SK-N-SH (cell line): ENCODE measurements at regions not wholly inside any gene's neighbourhood (a gene's known extent, or its start where the extent isn't known, plus 50 kb on each side); places are given as distances from the start of the nearest gene placed in this dataset.

ENCODE experiments used
- CTCF ChIA-PET: fragments of 300-600, 350-600 bp; formaldehyde crosslinking; extraction: SDS; loops from one replicate; lab custom pipeline; 2021; lab: Yijun Ruan, JAX
- POLR2A ChIA-PET: fragments of 350-600 bp; sonication (Branson Sonifier 250); formaldehyde crosslinking; extraction: SDS; loops from one replicate; lab custom pipeline; 2020; ENCODE audit warnings: antibody characterized with exemption, inconsistent platforms; lab: Yijun Ruan, JAX
- DNase-seq: peaks from one replicate; pipeline ENCODE4 v3.0.0; 2012
- H2AFZ ChIP-seq: fragments of 200-600 bp; sonication (generic); 2 replicates; pipeline ENCODE4 v1.8.1; 2016; ENCODE audit warnings: antibody characterized with exemption, mild to moderate bottlenecking, low read depth
- H3F3A ChIP-seq: fragments of 200-600 bp; sonication (generic); replicated peaks from 2 replicates; pipeline ENCODE3; 2016; ENCODE audit warnings: antibody characterized with exemption, mild to moderate bottlenecking; ENCODE audit not compliant: insufficient read depth
- H3K27ac ChIP-seq, 2 experiments: fragments of 200-500 bp in 1 of 2; fragments of 200-600 bp in 1 of 2; sonication (Bioruptor generic) in 1 of 2; sonication (generic), shearing (Covaris generic) in 1 of 2; 2 replicates each; pipeline versions ENCODE4 v1.5.1 to v1.6.1; 2014 to 2016; ENCODE audit warnings: low read depth in 2 of 2, inconsistent platforms in 1 of 2, low read length in 1 of 2, mild to moderate bottlenecking in 1 of 2, mixed read lengths in 1 of 2
- H3K27me3 ChIP-seq: fragments of 200-600 bp; sonication (generic), shearing (Covaris generic); 2 replicates; pipeline ENCODE4 v1.6.1; 2016; ENCODE audit warnings: mixed run types; ENCODE audit not compliant: insufficient read depth
- H3K36me3 ChIP-seq, 2 experiments: fragments of 200-500 bp in 1 of 2; fragments of 200-600 bp in 1 of 2; sonication (Bioruptor generic) in 1 of 2; sonication (generic) in 1 of 2; replicated peaks in 1 of 2; 2 replicates each; pipeline versions ENCODE3 to v1.5.1; 2014 to 2016; ENCODE audit warnings: low read length in 1 of 2, mild to moderate bottlenecking in 1 of 2; ENCODE audit not compliant: insufficient read depth in 2 of 2, control insufficient read depth in 1 of 2
- H3K4me1 ChIP-seq, 2 experiments: fragments of 200-500 bp in 1 of 2; fragments of 200-600 bp in 1 of 2; sonication (Bioruptor generic) in 1 of 2; sonication (generic), shearing (Covaris generic) in 1 of 2; 2 replicates each; pipeline versions ENCODE4 v1.5.1 to v1.6.1; 2014 to 2016; ENCODE audit warnings: low read depth in 1 of 2, low read length in 1 of 2, mixed run types in 1 of 2; ENCODE audit not compliant: insufficient read depth in 2 of 2, control insufficient read depth in 1 of 2
- H3K4me2 ChIP-seq: fragments of 200-600 bp; sonication (generic), shearing (Covaris generic); 2 replicates; pipeline ENCODE4 v1.6.1; 2017; ENCODE audit warnings: mixed run types
- H3K4me3 ChIP-seq, 2 experiments: fragments of 200-500 bp in 1 of 2; fragments of 200-600 bp in 1 of 2; sonication (Bioruptor generic) in 1 of 2; sonication (generic), shearing (Covaris generic) in 1 of 2; 2 replicates each; pipeline versions ENCODE4 v1.5.1 to v1.8.1; 2014 to 2016; ENCODE audit warnings: low read depth in 2 of 2, inconsistent platforms in 1 of 2, low read length in 1 of 2, mild to moderate bottlenecking in 1 of 2, mixed read lengths in 1 of 2, moderate library complexity in 1 of 2
- H3K79me2 ChIP-seq: fragments of 200-600 bp; sonication (generic); 2 replicates; pipeline ENCODE4 v1.8.1; 2017; ENCODE audit warnings: mild to moderate bottlenecking; ENCODE audit not compliant: insufficient read depth
- H3K9ac ChIP-seq: fragments of 200-600 bp; sonication (generic); 2 replicates; pipeline ENCODE4 v1.6.1; 2017; ENCODE audit warnings: mixed run types
- H3K9me2 ChIP-seq: fragments of 200-600 bp; sonication (generic); 2 replicates; pipeline ENCODE4 v1.6.1; 2017; ENCODE audit warnings: mixed run types
- H3K9me3 ChIP-seq: fragments of 200-600 bp; sonication (generic); 2 replicates; pipeline ENCODE4 v1.6.1; 2017; ENCODE audit warnings: mixed run types, mild to moderate bottlenecking, moderate library complexity
- H4K20me1 ChIP-seq: fragments of 200-600 bp; sonication (generic); 2 replicates; pipeline ENCODE4 v1.6.1; 2017; ENCODE audit warnings: mild to moderate bottlenecking, mixed run types; ENCODE audit not compliant: insufficient read depth
- CHD2 ChIP-seq: fragments of 150-350 bp; IDR thresholded peaks from 2 replicates; pipeline ENCODE4 v1.6.1; 2018; ENCODE audit warnings: low read length; ENCODE audit not compliant: partially characterized antibody
- CTCF ChIP-seq: fragments of 200-600 bp; sonication (generic); IDR thresholded peaks from 2 replicates; pipeline ENCODE4 v1.6.1; 2017; ENCODE audit warnings: antibody characterized with exemption, mild to moderate bottlenecking, moderate library complexity
- ELF1 ChIP-seq: IDR thresholded peaks from 2 replicates; pipeline ENCODE4 v1.4.0; 2012
- EZH2phosphoT487 ChIP-seq: fragments of 200-600 bp; sonication (generic); IDR thresholded peaks from 2 replicates; pipeline ENCODE4 v1.6.1; 2017; ENCODE audit warnings: low read depth, mixed run types, mild to moderate bottlenecking, antibody characterized with exemption, moderate library complexity, borderline replicate concordance
- FOXM1 ChIP-seq: IDR thresholded peaks from 2 replicates; pipeline ENCODE4 v1.4.0; 2012; ENCODE audit warnings: low read depth, mild to moderate bottlenecking
- GATA2 ChIP-seq: sonication (generic); formaldehyde crosslinking; IDR thresholded peaks from 2 replicates; pipeline ENCODE4 v1.5.0; 2020; ENCODE audit warnings: mild to moderate bottlenecking, missing genetic modification reagents
- IRF3 ChIP-seq: fragments of 150-350 bp; IDR thresholded peaks from 2 replicates; pipeline ENCODE4 v1.6.1; 2016; ENCODE audit warnings: mild to moderate bottlenecking, low read depth, low read length
- JUND ChIP-seq: IDR thresholded peaks from 2 replicates; pipeline ENCODE4 v1.4.0; 2012
- MEF2A ChIP-seq: IDR thresholded peaks from 2 replicates; pipeline ENCODE4 v1.4.0; 2012; ENCODE audit warnings: low read depth, borderline replicate concordance
- MXI1 ChIP-seq: IDR thresholded peaks from 2 replicates; pipeline ENCODE4 v1.6.1; 2012; ENCODE audit warnings: mild to moderate bottlenecking, low read depth, low read length, improper control_type of control experiment
- NFIC ChIP-seq: IDR thresholded peaks from 2 replicates; pipeline ENCODE4 v1.4.0; 2012; ENCODE audit warnings: borderline replicate concordance
- NRF1 ChIP-seq: IDR thresholded peaks from 2 replicates; pipeline ENCODE4 v1.6.1; 2012; ENCODE audit warnings: low read depth, mild to moderate bottlenecking, low read length
- RCOR1 ChIP-seq: fragments of 150-350 bp; IDR thresholded peaks from 2 replicates; pipeline ENCODE4 v1.6.1; 2017; ENCODE audit warnings: antibody characterized with exemption, low read length
- RFX5 ChIP-seq: IDR thresholded peaks from 2 replicates; pipeline ENCODE4 v1.6.1; 2012; ENCODE audit warnings: mild to moderate bottlenecking, improper control_type of control experiment, low read length
- SIN3A ChIP-seq: IDR thresholded peaks from 2 replicates; pipeline ENCODE4 v1.6.1; 2012; ENCODE audit warnings: low read depth, mild to moderate bottlenecking, low read length, moderate library complexity, borderline replicate concordance
- SMC3 ChIP-seq: IDR thresholded peaks from 2 replicates; pipeline ENCODE4 v1.6.1; 2012; ENCODE audit warnings: low read depth, low read length, improper control_type of control experiment
- TAF1 ChIP-seq: IDR thresholded peaks from 2 replicates; pipeline ENCODE4 v1.6.1; 2012; ENCODE audit warnings: low read depth, mild to moderate bottlenecking, low read length, moderate library complexity, borderline replicate concordance
- TCF12 ChIP-seq: IDR thresholded peaks from 2 replicates; pipeline ENCODE4 v1.4.0; 2012
- USF1 ChIP-seq: IDR thresholded peaks from 2 replicates; pipeline ENCODE4 v1.4.0; 2012; ENCODE audit warnings: low read depth, borderline replicate concordance
- USF2 ChIP-seq: fragments of 150-350 bp; IDR thresholded peaks from 2 replicates; pipeline ENCODE4 v1.6.1; 2017; ENCODE audit warnings: antibody characterized with exemption, low read length, low read depth, borderline replicate concordance
- YY1 ChIP-seq: IDR thresholded peaks from 2 replicates; pipeline ENCODE4 v1.4.0; 2012; ENCODE audit warnings: low read depth, mild to moderate bottlenecking
- ZBTB33 ChIP-seq: IDR thresholded peaks from 2 replicates; pipeline ENCODE4 v1.4.0; 2012; ENCODE audit warnings: low read depth, borderline replicate concordance
- WGBS: methylation state at CpG from one replicate; pipeline ENCODE4 v1.1.6; 2017; ENCODE audit warnings: low lambda C conversion rate; 5-methylcytosine and 5-hydroxymethylcytosine counted together
- TF ChIP-seq, protein P1 (sequence below): IDR thresholded peaks from 2 replicates; pipeline ENCODE4; 2012
- TF ChIP-seq, protein P2 (sequence below): IDR thresholded peaks from 2 replicates; pipeline ENCODE4 v1.4.0; 2012; ENCODE audit warnings: low read depth

- TF ChIP-seq CTCF (no peak), ELF1 (no peak), NRF1 (no peak), SMC3 (no peak), USF1 (no peak), MXI1 (no peak), CHD2 (no peak), NFIC (no peak)
Measured at GRCh38 chr12:93974252-93974651, 174.1 kb upstream of the PLXNC1 start (continued).

DNA sequence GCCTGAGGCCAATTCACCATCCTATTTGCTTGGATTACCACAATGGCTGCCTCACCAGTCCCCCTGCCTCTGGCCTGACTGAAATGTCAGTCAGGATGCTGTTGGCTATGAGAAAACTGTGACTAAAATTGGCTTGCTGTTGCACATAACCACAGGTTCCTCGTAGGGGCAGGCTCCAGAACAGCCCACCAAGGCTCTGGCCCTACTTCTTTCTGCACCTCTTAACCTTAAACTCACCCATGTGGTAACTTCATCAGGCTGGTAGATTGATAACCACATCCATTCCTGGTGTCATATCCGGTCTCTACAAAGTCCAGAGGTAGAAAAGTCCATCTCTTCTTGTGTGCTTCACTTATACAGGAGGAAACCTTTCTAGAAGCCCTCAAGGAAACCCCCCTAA lies 172.4 kb upstream of the PLXNC1 start:
- DNase-seq, result no peak

More for the DNA sequence above, 172.4 kb upstream of the PLXNC1 start:
- Histone ChIP-seq H3K9me3 (no peaks in the 10 kb centered on the region), H3K79me2 (no peaks in the 10 kb centered on the region), H3K9me2 (no peaks in the 10 kb centered on the region), H3K4me2 (no peak overlapping the region), H3K4me3 (no peak overlapping the region), H3K27ac (no peak overlapping the region), H2AFZ (no peak overlapping the region), H4K20me1 (no peaks in the 10 kb centered on the region), H3K9ac (no peak overlapping the region), H3K36me3 (no peaks in the 10 kb centered on the region), H3K27me3 (no peaks in the 10 kb centered on the region), H3F3A (no peaks in the 10 kb centered on the region), H3K4me1 (no peaks in the 10 kb centered on the region; a peak in 1 of 4 replicates)
- CTCF ChIA-PET, result no interaction called here
- TF ChIP-seq SMC3 (no peak), EZH2phosphoT487 (no peak), SIN3A (no peak), NFIC (no peak), IRF3 (no peak), NRF1 (no peak), TCF12 (no peak), ELF1 (no peak), FOXM1 (no peak), ZBTB33 (no peak), RFX5 (no peak), JUND (no peak), USF2 (no peak), RCOR1 (no peak), TAF1 (no peak), GATA2 (CRISPR knock-in tag) (no peak), MEF2A (no peak), YY1 (no peak)
- TF ChIP-seq, protein P1, sequence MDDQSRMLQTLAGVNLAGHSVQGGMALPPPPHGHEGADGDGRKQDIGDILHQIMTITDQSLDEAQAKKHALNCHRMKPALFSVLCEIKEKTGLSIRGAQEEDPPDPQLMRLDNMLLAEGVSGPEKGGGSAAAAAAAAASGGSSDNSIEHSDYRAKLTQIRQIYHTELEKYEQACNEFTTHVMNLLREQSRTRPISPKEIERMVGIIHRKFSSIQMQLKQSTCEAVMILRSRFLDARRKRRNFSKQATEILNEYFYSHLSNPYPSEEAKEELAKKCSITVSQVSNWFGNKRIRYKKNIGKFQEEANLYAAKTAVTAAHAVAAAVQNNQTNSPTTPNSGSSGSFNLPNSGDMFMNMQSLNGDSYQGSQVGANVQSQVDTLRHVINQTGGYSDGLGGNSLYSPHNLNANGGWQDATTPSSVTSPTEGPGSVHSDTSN, result no peak
- TF ChIP-seq, protein P2, sequence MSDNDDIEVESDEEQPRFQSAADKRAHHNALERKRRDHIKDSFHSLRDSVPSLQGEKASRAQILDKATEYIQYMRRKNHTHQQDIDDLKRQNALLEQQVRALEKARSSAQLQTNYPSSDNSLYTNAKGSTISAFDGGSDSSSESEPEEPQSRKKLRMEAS, result no peak
- 45% methylated on average over 2 of the region's 2 CpGs for WGBS
- POLR2A ChIA-PET, result no interaction called here
